IMR-90 (cell line): ENCODE measurements at regions not wholly inside any gene's neighbourhood (a gene's known extent, or its start where the extent isn't known, plus 50 kb on each side); places are given as distances from the start of the nearest gene placed in this dataset.

Experiments
- ATAC-seq: fragments of 200-7000 bp; cut with Tn5 transposase; 2 replicates; pipeline ENCODE4 v1.9.1; 2020; ENCODE audit warnings: low read depth, mild to moderate bottlenecking, moderate library complexity
- BruUV-seq: library from RNA; stranded (reverse); fragments of 400-500 nt; replicated peaks from 2 replicates; lab custom pipeline; 2021; lab: Mats Ljungman, UMichigan
- CTCF ChIA-PET: fragments of 300-600 bp; formaldehyde crosslinking; extraction: SDS; loops from one replicate; lab custom pipeline; 2021; ENCODE audit warnings: antibody characterized with exemption; lab: Yijun Ruan, JAX
- POLR2A ChIA-PET: fragments of 300-600 bp; sonication (Branson Sonifier 250); formaldehyde crosslinking; loops from one replicate; lab custom pipeline; 2022; ENCODE audit warnings: antibody characterized with exemption; ENCODE audit not compliant: unreplicated experiment; lab: Charles Lee
- DNase-seq: peaks from one replicate; pipeline ENCODE4 v3.0.0; 2013
- H2AFZ ChIP-seq: replicated peaks from 2 replicates; pipeline ENCODE3; 2013; ENCODE audit warnings: low read length, mild to moderate bottlenecking; ENCODE audit not compliant: poor library complexity
- H2AK5ac ChIP-seq: 2 replicates; pipeline ENCODE4 v1.6.1; 2013; ENCODE audit warnings: low read depth, low read length, inconsistent platforms
- H2AK9ac ChIP-seq: replicated peaks from 2 replicates; pipeline ENCODE3; 2013; ENCODE audit warnings: mild to moderate bottlenecking, low read depth, low read length, moderate library complexity; ENCODE audit not compliant: poor library complexity
- H2BK120ac ChIP-seq: 2 replicates; pipeline ENCODE4 v1.6.1; 2013; ENCODE audit warnings: low read depth, low read length, inconsistent platforms
- H2BK15ac ChIP-seq: 3 replicates; pipeline ENCODE4 v1.6.1; 2013; ENCODE audit warnings: low read depth, low read length, inconsistent platforms
- H2BK20ac ChIP-seq: 2 replicates; pipeline ENCODE4 v1.6.1; 2013; ENCODE audit warnings: low read depth, mild to moderate bottlenecking, inconsistent platforms, low read length, moderate library complexity
- H2BK5ac ChIP-seq: 2 replicates; pipeline ENCODE4 v1.6.1; 2013; ENCODE audit warnings: mild to moderate bottlenecking, low read depth, low read length, inconsistent platforms; ENCODE audit not compliant: poor library complexity, severe bottlenecking
- H3K14ac ChIP-seq: replicated peaks from 2 replicates; pipeline ENCODE4 v1.6.1; 2013; ENCODE audit warnings: low read depth, low read length, inconsistent platforms
- H3K18ac ChIP-seq: 2 replicates; pipeline ENCODE4 v1.6.1; 2013; ENCODE audit warnings: low read depth, low read length, control low read depth
- H3K23ac ChIP-seq: 2 replicates; pipeline ENCODE4 v1.6.1; 2013; ENCODE audit warnings: low read depth, low read length, inconsistent platforms
- H3K27ac ChIP-seq: 2 replicates; pipeline ENCODE4 v1.5.1; 2013; ENCODE audit warnings: mild to moderate bottlenecking, control low read depth, low read length; ENCODE audit not compliant: insufficient read depth
- H3K27me3 ChIP-seq: 2 replicates; pipeline ENCODE4 v1.6.1; 2013; ENCODE audit warnings: low read length; ENCODE audit not compliant: control insufficient read depth, insufficient read depth
- H3K36me3 ChIP-seq: 2 replicates; pipeline ENCODE4 v1.6.1; 2013; ENCODE audit warnings: low read length, mixed read lengths; ENCODE audit not compliant: control insufficient read depth, insufficient read depth
- H3K4ac ChIP-seq: 2 replicates; pipeline ENCODE4 v1.6.1; 2013; ENCODE audit warnings: low read depth, low read length, inconsistent platforms
- H3K4me1 ChIP-seq: 2 replicates; pipeline ENCODE4 v1.6.1; 2013; ENCODE audit warnings: low read length, mixed read lengths; ENCODE audit not compliant: control insufficient read depth, insufficient read depth
- H3K4me2 ChIP-seq: 2 replicates; pipeline ENCODE4 v1.6.1; 2013; ENCODE audit warnings: low read depth, mild to moderate bottlenecking, control low read depth, low read length, moderate library complexity
- H3K4me3 ChIP-seq: 2 replicates; pipeline ENCODE4 v1.5.1; 2013; ENCODE audit warnings: low read depth, mild to moderate bottlenecking, control low read depth, low read length, moderate library complexity; ENCODE audit not compliant: insufficient read depth
- H3K56ac ChIP-seq: 2 replicates; pipeline ENCODE4 v1.6.1; 2013; ENCODE audit warnings: low read length, inconsistent platforms; ENCODE audit not compliant: insufficient read depth; ENCODE audit errors: extremely low read depth
- H3K79me1 ChIP-seq, 2 experiments: 2 replicates each; pipeline ENCODE4 v1.6.1; 2013; ENCODE audit warnings: low read length in 2 of 2, inconsistent platforms in 1 of 2, low read depth in 1 of 2
- H3K9ac ChIP-seq: 2 replicates; pipeline ENCODE4 v1.6.1; 2013; ENCODE audit warnings: low read depth, low read length, control low read depth
- H3K9me1 ChIP-seq: 2 replicates; pipeline ENCODE4 v1.6.1; 2013; ENCODE audit warnings: low read length, inconsistent platforms; ENCODE audit not compliant: insufficient read depth
- H3K9me3 ChIP-seq: 2 replicates; pipeline ENCODE4 v1.6.1; 2013; ENCODE audit warnings: low read length; ENCODE audit not compliant: control insufficient read depth, insufficient read depth
- H4K20me1 ChIP-seq: 2 replicates; pipeline ENCODE4 v1.6.1; 2013; ENCODE audit warnings: low read length, inconsistent platforms; ENCODE audit not compliant: insufficient read depth
- H4K5ac ChIP-seq: 2 replicates; pipeline ENCODE4 v1.6.1; 2013; ENCODE audit warnings: mild to moderate bottlenecking, low read depth, low read length, control low read depth
- H4K8ac ChIP-seq, 2 experiments: 2 replicates each; pipeline ENCODE4 v1.6.1; 2013; ENCODE audit warnings: low read depth in 2 of 2, low read length in 2 of 2, control low read depth in 1 of 2, inconsistent platforms in 1 of 2
- H4K91ac ChIP-seq: 2 replicates; pipeline ENCODE4 v1.6.1; 2013; ENCODE audit warnings: low read depth, low read length, inconsistent platforms; ENCODE audit not compliant: insufficient read depth
- FOS ChIP-seq: fragments of 150-350 bp; IDR thresholded peaks from 2 replicates; pipeline ENCODE4 v1.6.1; 2016; ENCODE audit warnings: low read depth, low read length
- MAFK ChIP-seq: IDR thresholded peaks from 2 replicates; pipeline ENCODE4 v1.6.1; 2012; ENCODE audit warnings: low read depth, low read length, improper control_type of control experiment
- NFE2L2 ChIP-seq: fragments of 150-350 bp; IDR thresholded peaks from 2 replicates; pipeline ENCODE4 v1.6.1; 2016; ENCODE audit warnings: low read depth, mild to moderate bottlenecking, low read length
- RAD21 ChIP-seq: IDR thresholded peaks from 2 replicates; pipeline ENCODE4 v1.6.1; 2012; ENCODE audit warnings: low read length, improper control_type of control experiment
- RFX5 ChIP-seq: IDR thresholded peaks from 2 replicates; pipeline ENCODE4 v1.8.0; 2012; ENCODE audit warnings: low read depth, mild to moderate bottlenecking, low read length, moderate library complexity
- SMC3 ChIP-seq: fragments of 150-350 bp; IDR thresholded peaks from 2 replicates; pipeline ENCODE4 v1.6.1; 2016; ENCODE audit warnings: low read depth, mild to moderate bottlenecking, antibody characterized with exemption, low read length, moderate library complexity
- USF2 ChIP-seq: fragments of 150-350 bp; IDR thresholded peaks from 2 replicates; pipeline ENCODE4 v1.6.1; 2017; ENCODE audit warnings: mild to moderate bottlenecking, antibody characterized with exemption, low read length, low read depth
- dilution Hi-C: fragments of 300-500 bp; cut with HindIII; formaldehyde crosslinking; loops from one replicate; pipeline ENCODE4 v1.14.3; 2018; ENCODE audit warnings: low sequenced_read_pairs; ENCODE audit not compliant: unreplicated experiment
- in situ Hi-C: fragments of 300-500 bp; cut with MboI; formaldehyde crosslinking; loops from 3 replicates; pipeline ENCODE4 v1.14.3; 2019; ENCODE audit warnings: low sequenced_read_pairs, inconsistent platforms, mixed read lengths
- intact Hi-C: fragments of 100-400 bp; cut with micrococcal nuclease; formaldehyde crosslinking; loops from 2 replicates; pipeline ENCODE4 v1.10.0; 2022
- TF ChIP-seq, protein P1 (sequence below): conservative IDR thresholded peaks from 2 replicates; pipeline ENCODE4 v1.5.1; 2012; ENCODE audit warnings: mild to moderate bottlenecking, low read depth, low read length, improper control_type of control experiment
- TF ChIP-seq, protein P2 (sequence below): fragments of 150-350 bp; IDR thresholded peaks from 2 replicates; pipeline ENCODE4 v1.6.1; 2016; ENCODE audit warnings: low read depth, mild to moderate bottlenecking, low read length, moderate library complexity, borderline replicate concordance

- no peaks in the 10 kb centered on the region for H4K20me1 ChIP-seq
- H3K23ac ChIP-seq, result no peak overlapping the region
- no peak overlapping the region for H3K4me2 ChIP-seq
- intact Hi-C loops, result no loop called here
- dilution Hi-C loops, result no loop called here
- no peak overlapping the region for H4K8ac ChIP-seq
- no peak for DNase-seq
- H2BK120ac ChIP-seq, result no peak overlapping the region
- H3K9me3 ChIP-seq, result no peaks in the 10 kb centered on the region
- H3K27ac ChIP-seq, result no peak overlapping the region
- no peak overlapping the region for H2AFZ ChIP-seq
- H3K18ac ChIP-seq, result no peak overlapping the region
- H2BK20ac ChIP-seq, result no peak overlapping the region
- H4K5ac ChIP-seq, result no peak overlapping the region
- no peak for ATAC-seq
- H2AK9ac ChIP-seq, result no peak overlapping the region
- CTCF ChIA-PET, result no interaction called here
- H3K14ac ChIP-seq, result no peak overlapping the region
- in situ Hi-C loops, result no loop called here
- no peak overlapping the region for H3K4ac ChIP-seq
- no peak overlapping the region for H3K56ac ChIP-seq
- BruUV-seq, result no TSS peak
- H3K27me3 ChIP-seq, result peaks cover 4% of the 10 kb centered on the region; the same call in 1 of the 2 replicates
- TF ChIP-seq, protein P1, sequence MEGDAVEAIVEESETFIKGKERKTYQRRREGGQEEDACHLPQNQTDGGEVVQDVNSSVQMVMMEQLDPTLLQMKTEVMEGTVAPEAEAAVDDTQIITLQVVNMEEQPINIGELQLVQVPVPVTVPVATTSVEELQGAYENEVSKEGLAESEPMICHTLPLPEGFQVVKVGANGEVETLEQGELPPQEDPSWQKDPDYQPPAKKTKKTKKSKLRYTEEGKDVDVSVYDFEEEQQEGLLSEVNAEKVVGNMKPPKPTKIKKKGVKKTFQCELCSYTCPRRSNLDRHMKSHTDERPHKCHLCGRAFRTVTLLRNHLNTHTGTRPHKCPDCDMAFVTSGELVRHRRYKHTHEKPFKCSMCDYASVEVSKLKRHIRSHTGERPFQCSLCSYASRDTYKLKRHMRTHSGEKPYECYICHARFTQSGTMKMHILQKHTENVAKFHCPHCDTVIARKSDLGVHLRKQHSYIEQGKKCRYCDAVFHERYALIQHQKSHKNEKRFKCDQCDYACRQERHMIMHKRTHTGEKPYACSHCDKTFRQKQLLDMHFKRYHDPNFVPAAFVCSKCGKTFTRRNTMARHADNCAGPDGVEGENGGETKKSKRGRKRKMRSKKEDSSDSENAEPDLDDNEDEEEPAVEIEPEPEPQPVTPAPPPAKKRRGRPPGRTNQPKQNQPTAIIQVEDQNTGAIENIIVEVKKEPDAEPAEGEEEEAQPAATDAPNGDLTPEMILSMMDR, result no peak
- no peak for TF ChIP-seq FOS
- no peak for TF ChIP-seq RAD21
- TF ChIP-seq SMC3, result no peak
- TF ChIP-seq USF2, result no peak
- TF ChIP-seq MAFK, result no peak
- no peak for TF ChIP-seq NFE2L2
- TF ChIP-seq RFX5, result no peak
- TF ChIP-seq, protein P2, sequence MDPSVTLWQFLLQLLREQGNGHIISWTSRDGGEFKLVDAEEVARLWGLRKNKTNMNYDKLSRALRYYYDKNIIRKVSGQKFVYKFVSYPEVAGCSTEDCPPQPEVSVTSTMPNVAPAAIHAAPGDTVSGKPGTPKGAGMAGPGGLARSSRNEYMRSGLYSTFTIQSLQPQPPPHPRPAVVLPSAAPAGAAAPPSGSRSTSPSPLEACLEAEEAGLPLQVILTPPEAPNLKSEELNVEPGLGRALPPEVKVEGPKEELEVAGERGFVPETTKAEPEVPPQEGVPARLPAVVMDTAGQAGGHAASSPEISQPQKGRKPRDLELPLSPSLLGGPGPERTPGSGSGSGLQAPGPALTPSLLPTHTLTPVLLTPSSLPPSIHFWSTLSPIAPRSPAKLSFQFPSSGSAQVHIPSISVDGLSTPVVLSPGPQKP, result no peak
- no peaks in the 10 kb centered on the region for H3K4me1 ChIP-seq
- H3K36me3 ChIP-seq, result no peaks in the 10 kb centered on the region
- no peak overlapping the region for H2BK15ac ChIP-seq
- no peak overlapping the region for H2AK5ac ChIP-seq
- POLR2A ChIA-PET, result no interaction called here
- no peak overlapping the region for H3K4me3 ChIP-seq
- no peaks in the 10 kb centered on the region for H3K9me1 ChIP-seq
- H3K79me1 ChIP-seq, result no peaks in the 10 kb centered on the region
- H3K9ac ChIP-seq, result no peak overlapping the region
- H2BK5ac ChIP-seq, result no peak overlapping the region
- no peak overlapping the region for H4K91ac ChIP-seq
Measured at GRCh38 chr10:52897162-52897561, 124.6 kb upstream of the MBL2 start.
